ENCODE measurements at regions not wholly inside any gene's neighbourhood (a gene's known extent, or its start where the extent isn't known, plus 50 kb on each side); places are given as distances from the start of the nearest gene placed in this dataset.

DNA sequence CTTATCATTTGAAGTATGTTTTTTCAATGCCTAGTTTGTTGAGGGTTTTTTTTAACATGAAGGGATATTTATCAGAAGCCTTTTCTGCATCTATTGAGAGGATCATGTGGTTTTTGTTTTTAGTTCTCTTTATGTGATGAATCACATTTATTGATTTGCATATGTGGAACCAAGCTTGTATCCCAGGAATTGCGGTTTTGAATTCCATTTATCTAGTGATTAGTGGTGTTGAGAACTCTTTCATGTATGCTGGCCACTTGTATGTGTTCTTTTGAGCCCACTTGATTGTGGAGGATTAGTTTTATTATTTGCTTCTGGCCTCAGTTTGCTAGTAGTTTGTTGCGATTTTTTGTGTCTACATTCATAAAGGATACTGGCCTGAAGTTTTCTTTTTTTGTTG is 85.0 kb upstream of the CNKSR2 start:
- H3K4me3 ChIP-seq (ENCODE audit: low read length), result no peak overlapping the region
- TF ChIP-seq, protein P1, sequence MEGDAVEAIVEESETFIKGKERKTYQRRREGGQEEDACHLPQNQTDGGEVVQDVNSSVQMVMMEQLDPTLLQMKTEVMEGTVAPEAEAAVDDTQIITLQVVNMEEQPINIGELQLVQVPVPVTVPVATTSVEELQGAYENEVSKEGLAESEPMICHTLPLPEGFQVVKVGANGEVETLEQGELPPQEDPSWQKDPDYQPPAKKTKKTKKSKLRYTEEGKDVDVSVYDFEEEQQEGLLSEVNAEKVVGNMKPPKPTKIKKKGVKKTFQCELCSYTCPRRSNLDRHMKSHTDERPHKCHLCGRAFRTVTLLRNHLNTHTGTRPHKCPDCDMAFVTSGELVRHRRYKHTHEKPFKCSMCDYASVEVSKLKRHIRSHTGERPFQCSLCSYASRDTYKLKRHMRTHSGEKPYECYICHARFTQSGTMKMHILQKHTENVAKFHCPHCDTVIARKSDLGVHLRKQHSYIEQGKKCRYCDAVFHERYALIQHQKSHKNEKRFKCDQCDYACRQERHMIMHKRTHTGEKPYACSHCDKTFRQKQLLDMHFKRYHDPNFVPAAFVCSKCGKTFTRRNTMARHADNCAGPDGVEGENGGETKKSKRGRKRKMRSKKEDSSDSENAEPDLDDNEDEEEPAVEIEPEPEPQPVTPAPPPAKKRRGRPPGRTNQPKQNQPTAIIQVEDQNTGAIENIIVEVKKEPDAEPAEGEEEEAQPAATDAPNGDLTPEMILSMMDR (conservative IDR thresholded peaks at IDR 0.05; ENCODE audit: low read depth, low read length), result no peak
- DNase-seq (ENCODE audit: low read depth), result no peak

DNA sequence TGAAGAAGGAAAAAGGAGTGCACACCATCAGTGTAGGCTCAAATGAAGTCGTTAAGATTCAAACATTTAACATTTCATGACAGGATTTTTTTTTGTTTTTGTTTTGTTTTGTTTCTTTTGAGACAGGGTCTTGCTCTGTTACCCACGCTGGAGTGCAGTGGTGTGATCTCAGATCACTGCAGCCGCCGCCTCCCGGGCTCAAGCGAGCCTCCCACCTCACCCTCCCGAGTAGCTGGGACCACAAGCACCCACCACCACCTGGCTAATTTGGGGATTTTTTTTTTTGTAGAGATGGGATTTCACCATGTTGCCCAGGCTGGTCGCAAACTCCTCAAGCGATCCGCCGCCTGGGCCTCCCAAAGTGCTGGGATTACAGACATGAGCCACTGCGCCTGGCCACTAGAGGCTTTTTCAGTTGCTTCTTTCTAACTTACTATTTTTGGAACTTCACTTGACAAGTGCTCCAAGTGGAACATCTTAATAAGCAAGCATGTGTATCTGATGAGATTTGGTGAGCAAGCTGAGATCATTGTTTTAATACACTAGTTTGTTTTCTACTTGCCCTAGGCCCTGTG is 78.9 kb upstream of the CNKSR2 start:
- no peak overlapping the region for H3K4me3 ChIP-seq (ENCODE audit: low read length)
- TF ChIP-seq, protein P1 (conservative IDR thresholded peaks at IDR 0.05; ENCODE audit: low read depth, low read length), result no peak
- no peak for DNase-seq (ENCODE audit: low read depth)

DNA sequence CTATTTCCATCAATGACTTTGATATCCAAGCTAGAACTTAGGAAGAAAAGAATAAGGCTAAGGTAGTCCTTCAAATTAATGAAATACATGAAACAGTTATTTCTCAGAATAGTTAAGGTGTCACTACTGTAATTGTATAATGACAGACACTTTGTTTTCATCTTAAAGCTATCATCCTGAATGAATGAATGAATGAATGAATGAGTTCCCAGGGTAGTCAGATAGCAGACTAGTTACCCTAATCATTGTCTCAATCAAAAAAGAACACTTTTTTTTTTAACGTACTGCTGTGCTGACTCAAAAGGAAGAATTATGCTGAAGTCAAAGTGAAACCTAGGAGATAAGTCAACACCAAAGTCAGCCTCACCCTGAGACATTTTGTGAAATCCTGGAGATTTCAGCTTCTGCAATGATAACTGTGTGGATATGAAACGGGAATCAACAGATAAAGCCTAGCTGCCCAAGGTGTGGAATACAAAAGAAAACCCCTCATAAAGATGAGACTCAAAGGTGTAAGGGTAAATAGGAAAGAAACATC is 68.3 kb upstream of the CNKSR2 start:
- TF ChIP-seq, protein P1 (conservative IDR thresholded peaks at IDR 0.05; ENCODE audit: low read depth, low read length), result no peak
- no peak overlapping the region for H3K4me3 ChIP-seq (ENCODE audit: low read length)
- DNase-seq (ENCODE audit: low read depth), result no peak

DNA sequence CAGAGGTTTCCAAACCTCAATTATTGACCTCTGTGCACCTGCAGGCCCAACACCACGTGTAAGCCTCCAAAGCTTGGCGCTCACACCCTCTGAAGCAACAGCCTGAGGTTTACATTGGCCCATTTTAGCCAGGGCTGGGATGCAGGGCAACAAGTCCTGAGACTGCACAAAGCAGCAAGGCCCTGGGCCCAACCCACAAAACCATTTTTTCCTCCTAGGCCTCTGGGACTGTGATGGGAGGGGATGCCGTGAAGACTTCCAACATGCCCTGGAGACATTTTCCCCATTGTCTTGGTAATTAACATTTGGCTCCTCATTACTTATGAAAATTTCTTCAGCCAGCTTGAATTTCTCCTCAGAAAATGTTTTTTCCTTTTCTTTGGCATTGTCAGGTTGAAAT is 54.9 kb upstream of the CNKSR2 start:
- no peak for DNase-seq (ENCODE audit: low read depth)

More for the DNA sequence above, 54.9 kb upstream of the CNKSR2 start:
- H3K4me3 ChIP-seq (ENCODE audit: low read length), result no peak overlapping the region
- TF ChIP-seq, protein P1 (conservative IDR thresholded peaks at IDR 0.05; ENCODE audit: low read depth, low read length), result no peak

All from retinal pigment epithelial cell (primary cell).